AG04450 (cell line): ENCODE measurements at regions not wholly inside any gene's neighbourhood (a gene's known extent, or its start where the extent isn't known, plus 50 kb on each side); places are given as distances from the start of the nearest gene placed in this dataset.

Source experiments
- CTCF ChIA-PET: fragments of 300-600, 350-600 bp; formaldehyde crosslinking; extraction: SDS; loops from one replicate; lab custom pipeline; 2022; ENCODE audit warnings: antibody characterized with exemption, inconsistent platforms; lab: Charles Lee
- POLR2A ChIA-PET: fragments of 350-600 bp; formaldehyde crosslinking; extraction: SDS; loops from one replicate; lab custom pipeline; 2021; ENCODE audit warnings: antibody characterized with exemption, inconsistent platforms; lab: Yijun Ruan, JAX
- DNase-seq: peaks from one replicate; pipeline ENCODE4 v3.0.0-alpha.2; 2011; ENCODE audit warnings: low read depth, low spot score
- H3K27ac ChIP-seq: one replicate; pipeline ENCODE4 v1.5.1; 2012; ENCODE audit warnings: low read depth, low read length, control low read depth
- H3K27me3 ChIP-seq: one replicate; pipeline ENCODE4 v1.6.0; 2012; ENCODE audit warnings: low read length; ENCODE audit not compliant: control insufficient read depth, insufficient read depth
- H3K4me3 ChIP-seq: 2 replicates; pipeline ENCODE4 v1.5.1; 2011; ENCODE audit warnings: mild to moderate bottlenecking, low read depth, low read length, control low read depth
- H3K9me3 ChIP-seq: 2 replicates; pipeline ENCODE4 v1.5.1; 2012; ENCODE audit warnings: low read length; ENCODE audit not compliant: control insufficient read depth, insufficient read depth
- CTCF ChIP-seq: IDR thresholded peaks from 2 replicates; pipeline ENCODE4 v1.5.1; 2011; ENCODE audit warnings: low read depth, low read length, control low read depth, inconsistent platforms

DNA sequence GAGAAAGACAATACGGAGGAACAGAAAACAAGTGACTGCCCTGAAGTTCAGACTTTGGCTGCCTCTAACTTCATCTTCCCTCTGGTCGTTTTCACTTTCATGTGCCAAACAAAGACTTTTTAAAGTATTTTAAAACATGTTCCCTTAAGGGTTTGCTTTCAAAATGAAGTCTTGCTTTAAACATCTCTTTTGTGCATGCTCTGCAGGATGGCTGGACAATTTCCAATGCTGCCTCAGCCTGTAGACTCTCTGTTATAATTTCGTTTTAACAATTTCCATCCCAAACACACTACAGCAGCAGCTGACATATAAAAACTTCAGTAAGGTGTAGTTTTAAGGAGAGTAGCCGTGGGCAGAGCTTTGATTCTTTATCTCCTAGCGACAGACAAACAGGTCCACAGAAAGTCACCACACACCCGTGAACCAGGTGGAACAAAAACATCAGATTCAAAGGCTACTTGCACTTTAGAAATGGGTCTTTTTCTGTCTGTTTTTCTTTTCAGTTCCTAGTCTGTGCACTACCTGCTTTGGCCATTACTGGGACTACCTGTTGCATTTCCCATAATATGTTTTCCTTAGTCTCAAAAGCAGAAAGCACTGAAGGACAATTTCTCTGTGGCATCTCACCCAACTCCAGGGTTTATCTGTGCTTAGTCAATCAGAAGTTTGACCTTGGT is 308.9 kb downstream of the DTWD2 start:
- Histone ChIP-seq H3K27me3 (no peaks in the 10 kb centered on the region), H3K9me3 (no peaks in the 10 kb centered on the region), H3K4me3 (no peak overlapping the region), H3K27ac (no peak overlapping the region)
- no peak for DNase-seq
- ChIA-PET POLR2A (no interaction called here), CTCF (no interaction called here)
- TF ChIP-seq CTCF, result no peak

- DNase-seq, result no peak
- Histone ChIP-seq H3K9me3 (no peaks in the 10 kb centered on the region), H3K27me3 (no peaks in the 10 kb centered on the region), H3K4me3 (no peak overlapping the region), H3K27ac (no peak overlapping the region)
- no peak for TF ChIP-seq CTCF
- POLR2A ChIA-PET, result no interaction called here
- CTCF ChIA-PET, result no interaction called here
Observed at GRCh38 chr5:118678746-118679145, 309.6 kb downstream of the DTWD2 start.

- Histone ChIP-seq H3K9me3 (no peaks in the 10 kb centered on the region), H3K27ac (no peak overlapping the region), H3K27me3 (no peaks in the 10 kb centered on the region), H3K4me3 (no peak overlapping the region)
- TF ChIP-seq CTCF, result no peak
- DNase-seq, result no peak
- CTCF ChIA-PET, result no interaction called here
- POLR2A ChIA-PET, result no interaction called here
Observed at GRCh38 chr5:118675247-118675646, 313.1 kb downstream of the DTWD2 start.

DNA sequence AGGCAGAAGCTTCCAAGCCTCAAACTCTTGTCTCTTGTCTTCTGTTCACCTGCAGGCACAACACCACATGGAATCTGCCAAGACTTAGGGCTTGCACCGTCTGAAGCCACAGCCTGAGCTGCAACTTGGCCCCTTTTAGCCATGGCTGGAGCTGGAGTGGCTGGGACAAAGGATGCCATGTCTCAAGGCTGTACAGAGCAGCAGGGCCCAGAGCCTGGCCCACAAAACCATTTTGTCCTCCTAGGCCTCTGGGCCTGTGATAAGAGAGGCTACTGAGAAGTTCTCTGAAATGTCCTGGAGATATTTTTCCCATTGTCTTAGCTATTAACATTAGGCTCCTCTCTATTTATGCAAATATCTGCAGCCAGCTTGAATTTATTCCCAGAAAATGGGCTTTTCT is 330.8 kb downstream of the DTWD2 start:
- ChIA-PET CTCF (no interaction called here), POLR2A (no interaction called here)
- Histone ChIP-seq H3K27ac (no peak overlapping the region), H3K9me3 (peaks cover 5% of the 10 kb centered on the region; the same call in 1 of the 2 replicates), H3K27me3 (no peaks in the 10 kb centered on the region), H3K4me3 (no peak overlapping the region)
- no peak for TF ChIP-seq CTCF
- no peak for DNase-seq

GRCh38 chr5:118653872-118654271 is 334.5 kb downstream of the DTWD2 start:
- DNase-seq, result no peak
- Histone ChIP-seq H3K27me3 (no peaks in the 10 kb centered on the region), H3K4me3 (no peak overlapping the region), H3K27ac (no peak overlapping the region), H3K9me3 (peaks cover 5% of the 10 kb centered on the region; the same call in 1 of the 2 replicates)
- ChIA-PET CTCF (no interaction called here), POLR2A (no interaction called here)
- TF ChIP-seq CTCF, result no peak
